Bone marrow (tissue), 2 donors: ENCODE measurements at regions not wholly inside any gene's neighbourhood (a gene's known extent, or its start where the extent isn't known, plus 50 kb on each side); places are given as distances from the start of the nearest gene placed in this dataset.

Experiments used
- DNase-seq, 2 donors: peaks; one replicate each; lab custom pipeline; 2025; lab: John Stamatoyannopoulos, UW

- DNase-seq, result no peak
Measured at GRCh38 chr7:94231305-94231704, 163.4 kb upstream of the COL1A2 start.

GRCh38 chr7:94236960-94237359, 157.7 kb upstream of the COL1A2 start:
- DNase-seq, result no peak

DNA sequence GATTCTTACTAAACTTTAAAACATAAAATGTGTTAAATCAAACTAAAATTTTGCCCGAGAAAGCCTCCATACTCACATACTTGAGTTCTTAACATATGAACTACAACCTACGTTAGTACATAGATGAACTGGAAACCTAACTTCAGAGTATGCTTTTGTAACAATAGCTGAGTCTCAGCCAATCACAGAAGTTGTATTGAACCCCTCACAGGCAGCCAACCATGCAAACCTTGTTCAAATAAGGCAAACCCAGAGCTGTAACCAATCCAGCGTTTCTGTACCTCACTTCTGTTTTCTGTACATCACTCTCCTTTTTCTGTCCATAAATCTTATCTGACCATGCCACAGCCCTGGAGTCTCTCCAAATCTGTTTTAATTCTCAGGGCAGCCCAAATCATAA, 157.3 kb upstream of the COL1A2 start:
- DNase-seq, result no peak

DNA sequence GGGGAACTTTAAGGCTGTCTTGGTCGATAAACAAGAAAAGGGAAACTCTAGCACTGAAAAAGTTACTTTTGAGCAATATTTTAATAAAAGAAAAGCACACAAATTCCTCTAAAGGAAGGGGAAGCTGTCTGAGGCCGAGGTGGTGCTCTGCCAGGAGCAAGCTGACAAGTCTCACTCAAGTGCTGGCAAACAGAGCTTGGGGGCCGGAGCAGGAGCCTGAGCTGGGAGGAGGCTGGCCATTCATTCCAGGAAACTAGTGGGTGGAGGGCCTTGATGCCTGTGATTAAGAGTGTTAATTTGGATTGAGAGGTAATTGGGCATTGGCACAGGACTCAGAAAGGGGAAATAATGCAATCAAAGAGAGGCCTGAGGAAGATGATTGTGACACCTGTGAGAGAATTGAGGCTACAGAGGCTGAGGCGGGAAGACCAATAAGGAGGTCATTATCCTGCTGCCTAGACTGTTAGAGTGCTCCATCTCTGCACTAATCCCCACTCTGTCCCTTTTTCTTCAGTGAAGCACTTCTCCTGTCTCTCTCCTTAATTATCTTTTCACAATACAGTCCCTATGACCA, 154.9 kb upstream of the COL1A2 start:
- no peak for DNase-seq

- no peak for DNase-seq
Measured at GRCh38 chr7:94240902-94241301, 153.8 kb upstream of the COL1A2 start.

- no peak for DNase-seq
Measured at GRCh38 chr7:94241402-94241925, 153.2 kb upstream of the COL1A2 start.

DNA sequence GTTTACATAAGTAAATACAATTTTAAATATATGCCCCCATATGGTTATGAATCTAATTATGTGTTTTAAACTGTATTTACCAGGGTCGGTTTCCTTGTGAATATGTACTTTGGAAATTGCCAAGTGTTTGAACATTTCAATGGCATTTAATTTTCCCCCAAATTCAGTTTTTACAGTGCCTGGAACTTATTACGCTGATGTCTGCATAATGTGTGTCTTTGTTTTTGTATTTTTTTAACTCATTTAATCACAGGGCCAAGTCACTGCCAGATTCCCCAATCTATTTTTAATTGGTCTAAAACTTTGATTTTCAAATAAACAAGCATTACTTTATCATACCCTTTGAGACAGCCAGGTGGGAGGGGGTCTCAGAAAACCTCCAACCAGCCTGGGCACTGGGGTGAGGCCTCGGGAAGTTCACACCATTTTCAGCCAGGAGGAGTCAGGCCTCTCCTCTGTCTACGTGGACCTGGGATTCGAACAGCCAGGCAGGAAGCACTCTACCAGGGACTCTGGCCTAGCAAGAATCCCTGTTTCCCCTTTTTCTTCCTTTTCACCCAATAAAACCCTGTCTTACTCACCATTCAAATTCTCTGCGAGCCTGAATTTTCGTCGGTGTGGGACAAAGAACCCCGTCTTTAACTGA, 151.5 kb upstream of the COL1A2 start:
- DNase-seq, result no peak

GRCh38 chr7:94244760-94245159, 149.9 kb upstream of the COL1A2 start:
- DNase-seq, result no peak

GRCh38 chr7:94245500-94245899, 149.2 kb upstream of the COL1A2 start:
- DNase-seq, result no peak

DNA sequence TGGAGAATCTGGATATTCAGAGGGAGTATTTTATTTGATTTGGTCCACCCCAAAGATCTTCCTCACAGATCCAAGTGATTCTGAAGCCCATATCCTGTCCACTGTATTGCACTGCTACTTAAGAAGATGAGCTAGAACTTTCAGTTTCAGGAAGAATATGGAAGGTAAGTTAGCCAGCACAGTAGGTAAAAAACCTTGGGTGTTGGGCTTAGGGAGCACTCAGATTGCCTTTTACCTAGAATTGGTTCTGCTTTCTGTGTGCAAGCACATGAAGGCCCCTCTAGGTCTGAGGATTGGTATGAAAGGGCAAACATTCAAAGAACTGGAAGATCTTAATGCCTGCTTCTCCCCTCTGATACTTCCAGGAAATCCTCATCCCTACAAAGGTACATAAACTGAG, 146.7 kb upstream of the COL1A2 start:
- DNase-seq, result no peak

- no peak for DNase-seq
Measured at GRCh38 chr7:94249631-94250030, 145.1 kb upstream of the COL1A2 start.

- no peak for DNase-seq
Measured at GRCh38 chr7:94250124-94250523, 144.6 kb upstream of the COL1A2 start.

GRCh38 chr7:94250987-94251386, 143.7 kb upstream of the COL1A2 start:
- DNase-seq, result no peak

- DNase-seq, result no peak
Measured at GRCh38 chr7:94252124-94252523, 142.6 kb upstream of the COL1A2 start.

DNA sequence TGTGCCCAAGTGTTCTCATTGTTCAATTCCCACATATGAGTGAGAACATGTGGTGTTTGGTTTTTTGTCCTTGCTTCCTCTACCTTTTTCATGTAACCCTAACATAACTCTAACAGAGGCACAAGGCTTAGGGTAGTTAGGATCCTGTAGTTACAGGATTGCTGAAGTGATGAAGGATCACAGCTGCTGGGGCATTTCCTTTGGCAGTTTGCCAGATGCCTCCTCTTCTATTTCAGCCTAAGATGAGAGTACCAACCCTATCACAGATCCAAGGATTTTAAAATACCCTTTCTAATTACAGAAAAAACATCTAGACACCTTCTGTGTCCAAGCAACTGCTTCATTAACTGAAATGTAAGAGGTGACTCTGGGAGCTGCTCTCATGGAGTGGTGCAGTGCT, 141.7 kb upstream of the COL1A2 start:
- no peak for DNase-seq

- DNase-seq, result no peak
Measured at GRCh38 chr7:94253686-94254085, 141.0 kb upstream of the COL1A2 start.

- DNase-seq, result no peak
Measured at GRCh38 chr7:94258418-94259300, 136.0 kb upstream of the COL1A2 start.

- DNase-seq, result no peak
Measured at GRCh38 chr7:94261067-94261466, 133.6 kb upstream of the COL1A2 start.

- no peak for DNase-seq
Measured at GRCh38 chr7:94264756-94265155, 129.9 kb upstream of the COL1A2 start.

DNA sequence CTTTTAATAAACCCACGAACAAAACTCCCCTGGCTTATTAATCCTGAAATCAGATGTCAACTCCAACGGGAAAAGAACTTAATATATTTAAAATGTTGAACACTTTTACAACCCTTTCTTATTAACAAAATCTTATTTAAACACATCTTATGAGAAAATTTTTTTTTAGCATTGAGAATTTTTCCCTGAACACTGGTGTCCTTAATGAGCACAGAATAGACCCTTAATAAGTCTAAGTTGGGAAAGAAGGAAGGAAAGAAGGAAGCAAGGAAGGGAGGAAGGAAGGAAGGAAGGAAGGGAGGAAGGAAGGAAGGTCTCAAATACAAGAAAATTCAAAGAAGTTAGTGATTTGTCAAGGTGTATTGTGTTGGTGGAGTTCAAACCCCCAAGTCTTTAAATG, 129.2 kb upstream of the COL1A2 start:
- DNase-seq, result no peak

DNA sequence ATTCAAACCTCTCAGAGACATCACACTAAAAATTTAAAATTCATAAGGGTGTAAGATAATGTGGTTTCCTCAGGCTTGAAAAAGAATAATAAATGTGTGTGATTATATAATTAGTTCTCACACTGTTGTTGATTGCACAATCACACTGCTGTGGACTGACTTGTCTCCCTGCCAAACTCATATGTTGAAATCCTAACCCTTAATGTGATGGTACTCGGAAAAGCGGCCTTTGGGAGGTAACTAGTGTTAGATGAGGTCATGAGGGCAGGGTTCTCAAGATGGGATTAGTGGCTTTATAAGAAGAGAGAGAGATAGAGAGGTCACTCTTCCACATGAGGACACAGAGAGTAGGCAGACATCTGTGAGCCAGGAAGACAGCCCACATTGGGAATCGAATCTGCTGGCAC, 128.5 kb upstream of the COL1A2 start:
- no peak for DNase-seq

- no peak for DNase-seq
Measured at GRCh38 chr7:94270772-94271171, 123.9 kb upstream of the COL1A2 start.
